BLaER1 treated with 17β-estradiol and CSF1 and Interleukin-3, amounts not matched to agents 10 nM and 100 nM (cell line): ENCODE measurements at regions not wholly inside any gene's neighbourhood (a gene's known extent, or its start where the extent isn't known, plus 50 kb on each side); places are given as distances from the start of the nearest gene placed in this dataset.

Experiments
- H3K27ac ChIP-seq, 11 experiments: shearing (Covaris generic); formaldehyde crosslinking; 2 replicates each; pipeline ENCODE4 v1.8.1; 2022
- H3K27me3 ChIP-seq, 11 experiments: shearing (Covaris generic); formaldehyde crosslinking; 2 replicates each; pipeline ENCODE4 v1.8.1; 2022
- H3K36me3 ChIP-seq, 11 experiments: shearing (Covaris generic); formaldehyde crosslinking; 2 replicates each; pipeline ENCODE4 v1.8.1; 2022
- H3K4me1 ChIP-seq, 10 experiments: shearing (Covaris generic); formaldehyde crosslinking; 2 replicates each; pipeline ENCODE4 v1.8.1; 2022
- H3K4me2 ChIP-seq, 11 experiments: shearing (Covaris generic); formaldehyde crosslinking; 2 replicates each; pipeline ENCODE4 v1.8.1; 2022
- H3K4me3 ChIP-seq, 10 experiments: shearing (Covaris generic); formaldehyde crosslinking; 2 replicates each; pipeline ENCODE4 v1.8.1; 2022
- H3K9ac ChIP-seq, 11 experiments: shearing (Covaris generic); formaldehyde crosslinking; 2 replicates each; pipeline ENCODE4 v1.8.1; 2022
- H3K9me3 ChIP-seq, 11 experiments: shearing (Covaris generic); formaldehyde crosslinking; replicated peaks in 1 of 11; 2 replicates each; pipeline ENCODE4 v1.8.1; 2022
- H4K20me1 ChIP-seq, 11 experiments: shearing (Covaris generic); formaldehyde crosslinking; 2 replicates each; pipeline ENCODE4 v1.8.1; 2022
- Cebpa-rat ChIP-seq, 11 experiments: shearing (Covaris generic); IDR thresholded peaks; 2 replicates each; pipeline ENCODE4 v1.8.1; 2022

DNA sequence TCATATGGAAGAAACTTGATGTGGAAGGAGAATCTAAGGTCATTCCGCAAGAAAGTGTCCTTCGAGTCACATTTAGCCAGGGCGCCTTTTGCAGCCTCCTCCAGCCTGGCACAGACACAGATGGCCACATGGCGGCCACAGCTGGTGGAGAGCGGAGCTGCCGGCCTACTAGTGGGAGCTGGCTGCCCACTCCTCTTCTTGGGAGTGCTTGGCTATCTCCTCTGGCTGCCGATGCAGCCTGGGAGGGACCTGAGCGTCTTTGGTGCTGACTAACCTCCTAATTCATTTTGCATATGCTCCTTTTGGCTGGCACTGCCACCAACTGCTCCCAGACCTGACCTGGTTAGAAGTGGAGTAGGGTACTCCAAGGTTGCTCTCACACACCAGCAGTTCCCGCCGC lies 199.3 kb upstream of the MYT1L start:
- Histone ChIP-seq H3K9me3 (peaks cover 0 to 8% (median 0%) of the 10 kb centered on the region in 11 experiments; a peak in 2 of 22 replicates), H3K4me3 (no peak overlapping the region), H3K4me2 (no peak overlapping the region), H3K27me3 (no peaks in the 10 kb centered on the region), H3K36me3 (no peaks in the 10 kb centered on the region), H3K27ac (no peak overlapping the region), H3K9ac (no peak overlapping the region), H4K20me1 (no peaks in the 10 kb centered on the region), H3K4me1 (no peaks in the 10 kb centered on the region; a peak in 1 of 20 replicates)
- TF ChIP-seq Cebpa-rat (IDR thresholded peaks at IDR 0.05) = no peak

DNA sequence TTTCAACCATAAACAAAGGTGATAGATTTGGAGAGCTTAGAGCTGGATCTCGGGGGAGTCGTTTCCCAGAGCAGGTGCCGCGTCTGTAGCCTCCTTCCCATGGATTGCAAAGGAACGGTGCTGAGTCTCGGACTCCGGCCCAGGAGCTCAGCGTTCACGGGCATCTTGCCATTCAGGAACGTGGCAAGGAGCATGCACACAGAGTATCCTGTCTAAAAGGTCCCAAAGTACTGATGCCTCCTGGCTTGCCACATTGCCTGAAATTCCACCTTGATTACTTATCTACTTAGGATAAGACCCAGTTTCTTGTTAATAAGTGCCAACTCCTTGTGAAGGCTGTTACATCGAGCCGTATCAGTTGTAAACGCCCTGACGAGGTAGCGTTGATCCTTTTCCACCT lies 197.8 kb upstream of the MYT1L start:
- no peak overlapping the region for H3K4me2 ChIP-seq
- H3K4me1 ChIP-seq = no peaks in the 10 kb centered on the region; a peak in 1 of 20 replicates
- H3K36me3 ChIP-seq = no peaks in the 10 kb centered on the region
- H4K20me1 ChIP-seq = no peaks in the 10 kb centered on the region
- H3K4me3 ChIP-seq = no peak overlapping the region
- no peak overlapping the region for H3K9ac ChIP-seq
- no peak for TF ChIP-seq Cebpa-rat (IDR thresholded peaks at IDR 0.05)
- H3K9me3 ChIP-seq = peaks cover 0 to 8% (median 0%) of the 10 kb centered on the region in 11 experiments; a peak in 2 of 22 replicates
- H3K27ac ChIP-seq = no peak overlapping the region
- no peaks in the 10 kb centered on the region for H3K27me3 ChIP-seq

DNA sequence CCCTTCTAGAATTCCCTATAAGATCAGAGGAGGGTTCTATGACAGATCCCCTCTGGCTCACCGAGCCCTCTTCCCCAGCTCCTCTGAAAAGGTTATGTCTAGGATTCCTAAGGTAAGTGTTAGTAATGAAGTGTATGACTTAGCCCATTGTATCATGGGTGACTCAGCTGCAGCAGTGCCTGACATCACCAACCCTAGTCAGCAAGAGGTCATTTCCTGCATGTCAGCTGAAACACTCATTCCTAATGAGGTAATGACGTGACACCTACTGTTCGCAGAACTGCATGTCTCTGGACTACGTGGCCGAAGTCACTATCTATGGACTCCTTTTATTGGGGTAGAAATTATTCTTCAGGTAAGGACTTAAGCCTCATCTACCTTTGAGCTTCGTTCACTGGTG lies 196.1 kb upstream of the MYT1L start:
- Histone ChIP-seq H3K27me3 (no peaks in the 10 kb centered on the region), H3K9ac (no peak overlapping the region), H3K36me3 (no peaks in the 10 kb centered on the region), H3K27ac (no peak overlapping the region), H3K4me2 (no peak overlapping the region), H3K9me3 (peaks cover 0 to 8% (median 0%) of the 10 kb centered on the region in 11 experiments; a peak in 2 of 22 replicates), H3K4me1 (no peaks in the 10 kb centered on the region; a peak in 1 of 20 replicates), H3K4me3 (no peak overlapping the region), H4K20me1 (no peaks in the 10 kb centered on the region)
- no peak for TF ChIP-seq Cebpa-rat (IDR thresholded peaks at IDR 0.05)

- no peaks in the 10 kb centered on the region; a peak in 1 of 20 replicates for H3K4me1 ChIP-seq
- no peak for TF ChIP-seq Cebpa-rat (IDR thresholded peaks at IDR 0.05)
- H3K9me3 ChIP-seq = no peaks in the 10 kb centered on the region
- H3K4me2 ChIP-seq = no peak overlapping the region
- no peak overlapping the region for H3K9ac ChIP-seq
- H3K4me3 ChIP-seq = no peak overlapping the region
- H3K36me3 ChIP-seq = no peaks in the 10 kb centered on the region
- no peak overlapping the region for H3K27ac ChIP-seq
- H4K20me1 ChIP-seq = no peaks in the 10 kb centered on the region
- H3K27me3 ChIP-seq = no peaks in the 10 kb centered on the region
These were observed 193.4 kb upstream of the MYT1L start for GRCh38 chr2:2524348-2524941.

DNA sequence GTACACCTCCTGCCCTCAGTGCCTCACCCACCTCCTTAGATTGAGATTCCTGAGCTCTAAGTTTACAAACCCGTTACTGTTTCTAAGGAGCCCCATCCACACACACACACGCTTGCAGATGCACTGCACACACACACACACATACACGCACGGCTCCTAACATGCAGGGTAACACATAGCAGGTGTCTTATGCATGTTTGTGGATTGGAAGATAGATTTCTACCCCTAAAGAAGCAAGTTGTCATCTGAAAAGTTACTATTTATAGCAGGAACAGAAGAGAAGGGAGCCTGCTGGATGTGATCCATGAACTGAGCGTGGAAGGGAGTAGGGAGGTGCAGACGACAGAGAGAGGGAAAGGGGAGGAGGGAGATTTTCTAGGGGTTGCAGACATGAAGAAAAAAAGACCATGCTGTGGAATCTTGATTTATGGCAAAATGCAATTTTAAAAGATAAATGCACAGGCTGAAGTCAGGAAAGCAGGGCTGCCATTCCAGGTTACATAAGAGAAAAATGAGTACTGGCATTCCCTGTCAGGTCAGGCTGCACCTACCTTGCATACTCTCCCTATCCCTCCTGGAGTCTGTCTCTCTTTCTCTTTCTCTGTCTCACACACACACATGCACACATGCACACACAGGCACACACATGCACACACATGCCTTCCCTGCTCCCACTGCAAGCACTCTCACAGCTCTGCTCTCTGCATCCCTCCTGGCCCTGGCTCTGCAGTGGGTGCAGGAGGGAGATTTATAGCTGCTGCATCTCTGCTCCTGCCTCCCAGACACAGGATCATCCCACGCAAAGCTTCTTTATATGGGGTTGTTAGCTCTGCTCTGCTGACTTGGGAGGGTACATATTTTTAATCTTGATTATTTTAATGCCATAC lies 192.6 kb upstream of the MYT1L start:
- Histone ChIP-seq H3K27me3 (no peaks in the 10 kb centered on the region), H3K9ac (no peak overlapping the region), H3K4me3 (no peak overlapping the region), H3K36me3 (no peaks in the 10 kb centered on the region), H3K9me3 (no peaks in the 10 kb centered on the region), H3K4me1 (no peaks in the 10 kb centered on the region; a peak in 1 of 20 replicates), H3K27ac (no peak overlapping the region), H3K4me2 (no peak overlapping the region), H4K20me1 (no peaks in the 10 kb centered on the region)
- TF ChIP-seq Cebpa-rat (IDR thresholded peaks at IDR 0.05) = no peak

GRCh38 chr2:2520401-2520811 lies 189.3 kb upstream of the MYT1L start:
- H3K9me3 ChIP-seq = no peaks in the 10 kb centered on the region
- H3K4me2 ChIP-seq = no peak overlapping the region
- no peaks in the 10 kb centered on the region for H3K27me3 ChIP-seq
- TF ChIP-seq Cebpa-rat (IDR thresholded peaks at IDR 0.05) = no peak
- H3K36me3 ChIP-seq = no peaks in the 10 kb centered on the region
- no peak overlapping the region for H3K27ac ChIP-seq
- no peak overlapping the region for H3K9ac ChIP-seq
- H3K4me3 ChIP-seq = no peak overlapping the region
- H3K4me1 ChIP-seq = no peaks in the 10 kb centered on the region
- no peaks in the 10 kb centered on the region for H4K20me1 ChIP-seq

- Histone ChIP-seq H3K9ac (no peak overlapping the region), H4K20me1 (no peaks in the 10 kb centered on the region), H3K27me3 (no peaks in the 10 kb centered on the region), H3K36me3 (no peaks in the 10 kb centered on the region), H3K27ac (no peak overlapping the region), H3K9me3 (no peaks in the 10 kb centered on the region), H3K4me2 (no peak overlapping the region), H3K4me3 (no peak overlapping the region), H3K4me1 (no peaks in the 10 kb centered on the region)
- TF ChIP-seq Cebpa-rat (IDR thresholded peaks at IDR 0.05) = no peak
These were observed 188.3 kb upstream of the MYT1L start for GRCh38 chr2:2519381-2519780.

- no peak overlapping the region for H3K4me3 ChIP-seq
- H3K9ac ChIP-seq = no peak overlapping the region
- H3K9me3 ChIP-seq = no peaks in the 10 kb centered on the region
- H3K4me1 ChIP-seq = no peaks in the 10 kb centered on the region
- H3K27me3 ChIP-seq = no peaks in the 10 kb centered on the region
- H3K4me2 ChIP-seq = no peak overlapping the region
- H4K20me1 ChIP-seq = no peaks in the 10 kb centered on the region
- H3K27ac ChIP-seq = no peak overlapping the region
- H3K36me3 ChIP-seq = no peaks in the 10 kb centered on the region
- no peak for TF ChIP-seq Cebpa-rat (IDR thresholded peaks at IDR 0.05)
These were observed 186.3 kb upstream of the MYT1L start for GRCh38 chr2:2517399-2517798.

DNA sequence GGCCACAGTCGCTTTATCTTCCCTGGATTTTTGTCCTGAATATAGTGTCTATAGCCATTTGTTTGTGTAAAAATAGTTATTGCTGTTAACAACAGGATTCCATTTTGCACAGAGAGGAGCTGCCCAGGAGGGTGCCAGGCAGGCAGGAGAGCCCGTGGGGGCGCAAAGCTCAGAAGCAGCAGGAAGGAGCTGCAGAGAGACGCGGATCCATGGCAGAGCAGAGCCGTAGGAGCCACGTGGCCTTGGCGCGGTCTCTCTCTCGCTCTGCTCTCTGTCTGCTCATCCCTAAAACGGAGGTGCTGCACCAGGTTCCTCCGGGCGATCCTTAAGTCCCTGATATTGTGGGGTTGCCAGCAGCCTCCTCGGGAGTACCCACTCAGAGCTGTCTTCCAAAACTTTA lies 185.3 kb upstream of the MYT1L start:
- H3K27me3 ChIP-seq = no peaks in the 10 kb centered on the region
- H3K27ac ChIP-seq = no peak overlapping the region
- no peaks in the 10 kb centered on the region for H4K20me1 ChIP-seq
- no peaks in the 10 kb centered on the region for H3K36me3 ChIP-seq
- no peak for TF ChIP-seq Cebpa-rat (IDR thresholded peaks at IDR 0.05)
- no peaks in the 10 kb centered on the region for H3K4me1 ChIP-seq
- H3K4me3 ChIP-seq = no peak overlapping the region
- H3K9me3 ChIP-seq = no peaks in the 10 kb centered on the region
- H3K9ac ChIP-seq = no peak overlapping the region
- H3K4me2 ChIP-seq = no peak overlapping the region

- H3K4me3 ChIP-seq = no peak overlapping the region
- no peaks in the 10 kb centered on the region for H3K36me3 ChIP-seq
- no peak overlapping the region for H3K9ac ChIP-seq
- TF ChIP-seq Cebpa-rat (IDR thresholded peaks at IDR 0.05) = no peak
- H3K4me2 ChIP-seq = no peak overlapping the region
- no peaks in the 10 kb centered on the region for H3K27me3 ChIP-seq
- H4K20me1 ChIP-seq = no peaks in the 10 kb centered on the region
- no peak overlapping the region for H3K27ac ChIP-seq
- no peaks in the 10 kb centered on the region for H3K4me1 ChIP-seq
- no peaks in the 10 kb centered on the region for H3K9me3 ChIP-seq
These were observed 181.9 kb upstream of the MYT1L start for GRCh38 chr2:2512931-2513330.
